CD4-positive, alpha-beta T cell treated with Interleukin-4 for 4 hours (primary cell): ENCODE measurements at regions not wholly inside any gene's neighbourhood (a gene's known extent, or its start where the extent isn't known, plus 50 kb on each side); places are given as distances from the start of the nearest gene placed in this dataset.
A peak's percentile ranks its signal among the peaks of the same experiment; 100 is the strongest.
"Not testable (repeated sequence)": the region's sequence is repeated elsewhere in the genome, so short reads cannot be mapped to it uniquely, and the experiment has no call there.

ENCODE experiments used
- DNase-seq: peaks from one replicate; pipeline ENCODE4 v3.0.0-alpha.2; 2020

- not testable (repeated sequence) for DNase-seq
These were observed 53.4 kb upstream of the PSMA1 start for GRCh38 chr11:14573539-14574057.

- DNase-seq, result peak; percentile 2
These were observed 57.1 kb upstream of the PSMA1 start for GRCh38 chr11:14577292-14577691.

- DNase-seq, result peak; percentile 46
These were observed 57.8 kb upstream of the PSMA1 start for GRCh38 chr11:14577835-14578529.

- peak; percentile 95 for DNase-seq
These were observed 58.4 kb upstream of the PSMA1 start for GRCh38 chr11:14578541-14578956.

GRCh38 chr11:14579646-14580045, 59.5 kb upstream of the PSMA1 start:
- DNase-seq, result no peak

- no peak for DNase-seq
These were observed 60.8 kb upstream of the PDE3B start for GRCh38 chr11:14582793-14583192.

- no peak for DNase-seq
These were observed 60.2 kb upstream of the PDE3B start for GRCh38 chr11:14583252-14584034.

GRCh38 chr11:14584035-14584363, 59.6 kb upstream of the PDE3B start:
- DNase-seq, result no peak

GRCh38 chr11:14584595-14584994, 59.0 kb upstream of the PDE3B start:
- DNase-seq, result no peak

GRCh38 chr11:14585438-14585837, 58.2 kb upstream of the PDE3B start:
- DNase-seq, result no peak

GRCh38 chr11:14587258-14587657, 56.3 kb upstream of the PDE3B start:
- no peak for DNase-seq

- no peak for DNase-seq
These were observed 54.9 kb upstream of the PDE3B start for GRCh38 chr11:14588681-14589080.

- DNase-seq, result no peak
These were observed 54.2 kb upstream of the PDE3B start for GRCh38 chr11:14589421-14589820.

GRCh38 chr11:14591046-14591445, 52.6 kb upstream of the PDE3B start:
- DNase-seq, result not testable (repeated sequence)

- no peak for DNase-seq
These were observed 49.9 kb upstream of the PDE3B start for GRCh38 chr11:14593671-14594070.
